ENCODE measurements at regions not wholly inside any gene's neighbourhood (a gene's known extent, or its start where the extent isn't known, plus 50 kb on each side); places are given as distances from the start of the nearest gene placed in this dataset.

GRCh38 chr2:5454051-5454390, 238.2 kb upstream of the SOX11 start:
- DNase-seq (ENCODE audit: low spot score), result no peak
- TF ChIP-seq CTCF (IDR thresholded peaks at IDR 0.05; ENCODE audit: extremely low read depth, insufficient read depth, missing control alignments), result no peak
- in situ Hi-C loops (cut with MboI; ENCODE audit: low pct_unique_long_range_greater_than_20kb, low sequenced_read_pairs, unreplicated experiment), result no loop called here

GRCh38 chr2:5459041-5459440, 233.1 kb upstream of the SOX11 start:
- TF ChIP-seq CTCF (IDR thresholded peaks at IDR 0.05; ENCODE audit: extremely low read depth, insufficient read depth, missing control alignments), result no peak
- in situ Hi-C loops (cut with MboI; ENCODE audit: low pct_unique_long_range_greater_than_20kb, low sequenced_read_pairs, unreplicated experiment), result no loop called here
- DNase-seq (ENCODE audit: low spot score), result no peak

- no peak for DNase-seq (ENCODE audit: low spot score)
- in situ Hi-C loops (cut with MboI; ENCODE audit: low pct_unique_long_range_greater_than_20kb, low sequenced_read_pairs, unreplicated experiment), result no loop called here
- no peak for TF ChIP-seq CTCF (IDR thresholded peaks at IDR 0.05; ENCODE audit: extremely low read depth, insufficient read depth, missing control alignments)
Observed at GRCh38 chr2:5464657-5465056, 227.5 kb upstream of the SOX11 start.

DNA sequence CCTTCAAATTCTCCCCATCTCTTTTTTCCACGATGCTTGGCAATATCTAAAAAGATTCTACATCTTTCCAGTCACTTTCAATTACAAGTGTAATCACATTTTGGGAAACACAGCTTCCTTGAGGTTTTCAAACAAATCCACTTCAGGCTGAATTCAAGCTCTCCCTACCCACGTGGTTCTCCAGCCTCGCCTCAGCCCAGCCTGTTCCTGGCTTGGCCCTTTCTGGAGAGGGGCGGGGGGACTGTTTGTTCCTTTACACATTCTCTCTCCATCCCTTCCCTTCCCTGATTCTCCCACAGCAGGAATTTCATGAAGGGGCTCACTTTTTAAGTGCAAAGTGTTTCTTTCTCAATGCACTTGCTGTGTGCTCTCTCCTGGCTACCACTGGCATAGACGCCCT, 226.3 kb upstream of the SOX11 start:
- in situ Hi-C loops (cut with MboI; ENCODE audit: low pct_unique_long_range_greater_than_20kb, low sequenced_read_pairs, unreplicated experiment), result no loop called here
- no peak for TF ChIP-seq CTCF (IDR thresholded peaks at IDR 0.05; ENCODE audit: extremely low read depth, insufficient read depth, missing control alignments)
- DNase-seq (ENCODE audit: low spot score), result no peak

DNA sequence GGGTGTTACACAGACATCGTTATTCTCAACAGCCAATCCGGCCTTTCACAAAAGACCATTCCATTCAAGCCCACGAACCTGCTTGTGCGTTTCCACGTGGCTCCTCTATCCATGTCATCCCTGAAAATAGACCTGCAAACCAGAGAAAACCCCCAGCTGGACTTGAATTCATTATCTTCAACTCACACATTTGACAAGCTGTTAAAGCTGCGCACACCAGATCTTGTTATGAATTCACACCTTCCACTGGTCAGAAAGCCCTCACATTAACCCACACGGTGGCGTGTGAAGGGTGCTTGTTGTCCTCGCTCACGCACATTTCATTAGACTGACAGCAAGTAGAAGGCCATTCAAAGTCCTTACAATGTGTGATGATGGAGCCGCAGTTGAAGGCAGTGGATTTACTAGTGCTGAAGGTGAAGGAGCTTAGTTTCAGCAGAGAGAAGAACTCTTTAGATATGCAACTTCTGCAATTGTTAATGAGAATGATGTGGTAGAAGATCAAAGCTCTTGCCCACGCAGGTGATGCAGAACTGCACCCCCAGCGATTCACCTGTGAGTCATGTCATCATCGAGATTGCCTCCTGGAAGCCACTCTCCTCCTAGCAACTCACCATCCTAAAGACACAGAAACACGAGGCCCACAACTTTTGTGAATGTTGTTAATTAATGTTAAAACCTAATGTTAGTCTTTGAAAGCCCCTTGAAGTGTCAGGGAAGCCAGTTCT, 224.8 kb upstream of the SOX11 start:
- no peak for TF ChIP-seq CTCF (IDR thresholded peaks at IDR 0.05; ENCODE audit: extremely low read depth, insufficient read depth, missing control alignments)
- DNase-seq (ENCODE audit: low spot score), result no peak
- in situ Hi-C loops (cut with MboI; ENCODE audit: low pct_unique_long_range_greater_than_20kb, low sequenced_read_pairs, unreplicated experiment), result no loop called here

DNA sequence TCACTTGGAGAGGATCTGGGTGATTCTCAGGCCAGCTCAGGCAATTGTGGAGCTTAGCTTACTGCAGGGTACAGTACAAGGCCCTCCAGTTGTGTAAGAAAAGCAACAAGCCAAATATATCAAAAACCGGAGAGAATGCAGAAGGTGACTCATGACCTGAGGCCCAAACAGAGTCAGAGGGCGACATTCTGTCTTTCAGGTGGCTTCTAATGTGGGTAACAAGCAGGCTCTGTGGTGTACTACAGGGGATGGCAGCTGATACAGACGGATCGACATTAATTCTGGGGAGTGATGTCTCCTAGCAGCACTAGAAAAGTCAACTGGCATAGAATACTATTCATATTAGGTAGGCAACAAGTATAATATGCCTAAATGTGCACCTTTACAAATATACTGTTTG, 219.5 kb upstream of the SOX11 start:
- DNase-seq (ENCODE audit: low spot score), result no peak
- in situ Hi-C loops (cut with MboI; ENCODE audit: low pct_unique_long_range_greater_than_20kb, low sequenced_read_pairs, unreplicated experiment), result no loop called here
- TF ChIP-seq CTCF (IDR thresholded peaks at IDR 0.05; ENCODE audit: extremely low read depth, insufficient read depth, missing control alignments), result no peak
